ENCODE measurements at regions not wholly inside any gene's neighbourhood (a gene's known extent, or its start where the extent isn't known, plus 50 kb on each side); places are given as distances from the start of the nearest gene placed in this dataset.

DNA sequence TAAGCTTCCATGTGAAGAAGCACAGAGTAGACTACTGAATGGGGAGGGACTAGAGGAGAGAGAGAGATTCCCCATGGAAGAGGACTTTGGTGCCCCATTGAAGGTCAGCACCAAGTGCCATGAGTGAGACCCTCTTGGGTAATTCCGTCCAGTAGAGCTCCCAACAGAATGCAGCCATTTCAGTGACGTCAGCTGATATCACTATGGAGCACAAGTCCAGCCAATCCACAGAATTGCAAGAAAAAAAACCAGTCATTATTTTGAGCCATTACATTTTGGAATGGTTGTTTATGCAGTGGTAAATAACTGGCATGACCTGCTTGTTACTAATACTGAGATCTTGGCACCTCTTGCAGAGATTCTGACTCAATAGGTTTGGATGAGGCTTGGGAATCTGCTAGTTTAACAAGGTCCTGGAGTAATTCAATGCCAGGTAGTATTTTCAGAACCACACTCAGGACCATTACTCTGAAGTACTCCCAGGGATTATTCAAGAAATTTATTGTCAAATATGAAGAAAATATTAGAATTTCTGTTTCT lies 52.6 kb upstream of the SP8 start:
- no peak for FAIRE-seq
- DNase-seq (ENCODE audit: insufficient read length, low spot score): no peak
- TF ChIP-seq, protein P1, sequence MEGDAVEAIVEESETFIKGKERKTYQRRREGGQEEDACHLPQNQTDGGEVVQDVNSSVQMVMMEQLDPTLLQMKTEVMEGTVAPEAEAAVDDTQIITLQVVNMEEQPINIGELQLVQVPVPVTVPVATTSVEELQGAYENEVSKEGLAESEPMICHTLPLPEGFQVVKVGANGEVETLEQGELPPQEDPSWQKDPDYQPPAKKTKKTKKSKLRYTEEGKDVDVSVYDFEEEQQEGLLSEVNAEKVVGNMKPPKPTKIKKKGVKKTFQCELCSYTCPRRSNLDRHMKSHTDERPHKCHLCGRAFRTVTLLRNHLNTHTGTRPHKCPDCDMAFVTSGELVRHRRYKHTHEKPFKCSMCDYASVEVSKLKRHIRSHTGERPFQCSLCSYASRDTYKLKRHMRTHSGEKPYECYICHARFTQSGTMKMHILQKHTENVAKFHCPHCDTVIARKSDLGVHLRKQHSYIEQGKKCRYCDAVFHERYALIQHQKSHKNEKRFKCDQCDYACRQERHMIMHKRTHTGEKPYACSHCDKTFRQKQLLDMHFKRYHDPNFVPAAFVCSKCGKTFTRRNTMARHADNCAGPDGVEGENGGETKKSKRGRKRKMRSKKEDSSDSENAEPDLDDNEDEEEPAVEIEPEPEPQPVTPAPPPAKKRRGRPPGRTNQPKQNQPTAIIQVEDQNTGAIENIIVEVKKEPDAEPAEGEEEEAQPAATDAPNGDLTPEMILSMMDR (IDR thresholded peaks at IDR 0.05; ENCODE audit: insufficient read depth, missing control alignments): no peak

- FAIRE-seq: no peak
- TF ChIP-seq, protein P1 (IDR thresholded peaks at IDR 0.05; ENCODE audit: insufficient read depth, missing control alignments): no peak
- DNase-seq (ENCODE audit: insufficient read length, low spot score): no peak
These were observed 53.3 kb upstream of the SP8 start for GRCh38 chr7:20839987-20840386.

- TF ChIP-seq, protein P1 (IDR thresholded peaks at IDR 0.05; ENCODE audit: insufficient read depth, missing control alignments): no peak
- no peak for FAIRE-seq
- DNase-seq (ENCODE audit: insufficient read length, low spot score): no peak
These were observed 60.1 kb upstream of the SP8 start for GRCh38 chr7:20846791-20847190.

- TF ChIP-seq, protein P1 (IDR thresholded peaks at IDR 0.05; ENCODE audit: insufficient read depth, missing control alignments): no peak
- FAIRE-seq (no peak), DNase-seq (ENCODE audit: insufficient read length, low spot score) (no peak)
These were observed 72.3 kb upstream of the SP8 start for GRCh38 chr7:20858951-20859350.

GRCh38 chr7:20861468-20861867 lies 74.8 kb upstream of the SP8 start:
- DNase-seq (ENCODE audit: insufficient read length, low spot score) (no peak), FAIRE-seq (no peak)
- TF ChIP-seq, protein P1 (IDR thresholded peaks at IDR 0.05; ENCODE audit: insufficient read depth, missing control alignments): no peak

DNA sequence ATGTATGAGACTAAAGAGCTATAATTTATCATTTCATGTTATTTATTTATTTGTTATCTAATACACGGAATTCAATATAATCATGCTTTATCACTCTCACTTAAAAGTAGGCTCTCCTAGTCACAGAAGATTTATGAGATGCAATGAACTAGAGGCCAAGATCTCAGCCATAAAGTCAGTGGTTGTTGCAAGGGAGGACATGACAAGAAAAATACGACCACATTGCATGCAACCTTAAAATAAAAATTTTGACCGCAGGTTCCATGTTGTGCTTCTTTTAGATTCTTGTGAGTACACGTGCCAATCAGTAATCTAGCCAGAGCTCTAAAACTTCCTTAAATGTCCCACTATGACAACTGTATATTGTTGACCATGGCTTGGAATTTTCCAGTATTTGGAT lies 75.9 kb upstream of the SP8 start:
- peak; percentile 25 for FAIRE-seq
- TF ChIP-seq, protein P1 (IDR thresholded peaks at IDR 0.05; ENCODE audit: insufficient read depth, missing control alignments): no peak
- no peak for DNase-seq (ENCODE audit: insufficient read length, low spot score)

GRCh38 chr7:20864221-20864620 lies 77.5 kb upstream of the SP8 start:
- no peak for DNase-seq (ENCODE audit: insufficient read length, low spot score)
- TF ChIP-seq, protein P1 (IDR thresholded peaks at IDR 0.05; ENCODE audit: insufficient read depth, missing control alignments): no peak
- FAIRE-seq: no peak
